HFF-Myc (cell line): ENCODE measurements at regions not wholly inside any gene's neighbourhood (a gene's known extent, or its start where the extent isn't known, plus 50 kb on each side); places are given as distances from the start of the nearest gene placed in this dataset.

Experiments
- DNase-seq: peaks from one replicate; pipeline ENCODE4 v3.0.0-alpha.2; 2011; ENCODE audit warnings: low read depth; ENCODE audit errors: extremely low read depth
- H3K4me3 ChIP-seq: replicated peaks from 2 replicates; pipeline ENCODE4 v1.5.1; 2011; ENCODE audit warnings: low read depth, mild to moderate bottlenecking, control low read depth, low read length
- CTCF ChIP-seq: IDR thresholded peaks from 2 replicates; pipeline ENCODE4 v1.5.1; 2012; ENCODE audit warnings: mild to moderate bottlenecking, low read depth, low read length, control low read depth; ENCODE audit errors: missing control alignments

- H3K4me3 ChIP-seq, result no peak overlapping the region
- TF ChIP-seq CTCF, result no peak
- no peak for DNase-seq
Observed at GRCh38 chr4:138802499-138802898, 213.1 kb upstream of the NOCT start.

- no peak for DNase-seq
- no peak for TF ChIP-seq CTCF
Observed at GRCh38 chr4:138800421-138800820, 215.2 kb upstream of the NOCT start.

GRCh38 chr4:138798404-138798803 lies 217.2 kb upstream of the NOCT start:
- no peak overlapping the region for H3K4me3 ChIP-seq
- no peak for TF ChIP-seq CTCF
- DNase-seq, result no peak

More at GRCh38 chr4:138800421-138800820, 215.2 kb upstream of the NOCT start:
- no peak overlapping the region for H3K4me3 ChIP-seq

- no peak for TF ChIP-seq CTCF
- H3K4me3 ChIP-seq, result no peak overlapping the region
- no peak for DNase-seq
Observed at GRCh38 chr4:138797646-138798045, 217.9 kb upstream of the NOCT start.

GRCh38 chr4:138796761-138797160 lies 218.8 kb upstream of the NOCT start:
- no peak for TF ChIP-seq CTCF
- no peak overlapping the region for H3K4me3 ChIP-seq
- no peak for DNase-seq

GRCh38 chr4:138790706-138791340 lies 224.8 kb upstream of the NOCT start:
- H3K4me3 ChIP-seq, result no peak overlapping the region
- DNase-seq, result no peak
- TF ChIP-seq CTCF, result no peak

- no peak for TF ChIP-seq CTCF
- no peak overlapping the region for H3K4me3 ChIP-seq
- DNase-seq, result no peak
Observed at GRCh38 chr4:138789796-138790195, 225.8 kb upstream of the NOCT start.
